GM18498 (cell line): ENCODE measurements at regions not wholly inside any gene's neighbourhood (a gene's known extent, or its start where the extent isn't known, plus 50 kb on each side); places are given as distances from the start of the nearest gene placed in this dataset.

Source experiments
- ATAC-seq: cut with Tn5 transposase; IDR thresholded peaks from one replicate; pipeline ENCODE4 v1.9.1; 2021; ENCODE audit warnings: mild to moderate bottlenecking, moderate library complexity; ENCODE audit not compliant: unreplicated experiment

- no peak for ATAC-seq
Observed at GRCh38 chr1:37267111-37267835, 207.1 kb upstream of the ZC3H12A start.

GRCh38 chr1:37270639-37271038 is 203.7 kb upstream of the ZC3H12A start:
- no peak for ATAC-seq

GRCh38 chr1:37272626-37273025 is 201.8 kb upstream of the ZC3H12A start:
- ATAC-seq: no peak

- ATAC-seq: no peak
Observed at GRCh38 chr1:37274486-37274885, 199.9 kb upstream of the ZC3H12A start.

- ATAC-seq: no peak
Observed at GRCh38 chr1:37274938-37275631, 199.3 kb upstream of the ZC3H12A start.

- ATAC-seq: no peak
Observed at GRCh38 chr1:37277366-37277765, 197.0 kb upstream of the ZC3H12A start.

- no peak for ATAC-seq
Observed at GRCh38 chr1:37281354-37281753, 193.0 kb upstream of the ZC3H12A start.

GRCh38 chr1:37282764-37283163 is 191.6 kb upstream of the ZC3H12A start:
- no peak for ATAC-seq

- no peak for ATAC-seq
Observed at GRCh38 chr1:37284053-37284452, 190.3 kb upstream of the ZC3H12A start.

- ATAC-seq: no peak
Observed at GRCh38 chr1:37286881-37287280, 187.5 kb upstream of the ZC3H12A start.

GRCh38 chr1:37288900-37289299 is 185.5 kb upstream of the ZC3H12A start:
- ATAC-seq: peak; percentile 98

- ATAC-seq: no peak
Observed at GRCh38 chr1:37290718-37291117, 183.7 kb upstream of the ZC3H12A start.

- no peak for ATAC-seq
Observed at GRCh38 chr1:37292789-37293188, 181.6 kb upstream of the ZC3H12A start.

- no peak for ATAC-seq
Observed at GRCh38 chr1:37294096-37294495, 180.3 kb upstream of the ZC3H12A start.

GRCh38 chr1:37294529-37294928 is 179.9 kb upstream of the ZC3H12A start:
- no peak for ATAC-seq

- no peak for ATAC-seq
Observed at GRCh38 chr1:37298769-37299168, 175.6 kb upstream of the ZC3H12A start.

- ATAC-seq: no peak
Observed at GRCh38 chr1:37299216-37299615, 175.2 kb upstream of the ZC3H12A start.

GRCh38 chr1:37303884-37304574 is 170.4 kb upstream of the ZC3H12A start:
- no peak for ATAC-seq

GRCh38 chr1:37305108-37305507 is 169.3 kb upstream of the ZC3H12A start:
- ATAC-seq: no peak

- no peak for ATAC-seq
Observed at GRCh38 chr1:37305841-37306240, 168.5 kb upstream of the ZC3H12A start.

GRCh38 chr1:37306461-37306860 is 167.9 kb upstream of the ZC3H12A start:
- ATAC-seq: no peak

GRCh38 chr1:37306871-37307270 is 167.5 kb upstream of the ZC3H12A start:
- ATAC-seq: no peak
